CD4-positive, alpha-beta T cell treated with Interleukin-12 subunit alpha and Interleukin-12 subunit beta, for 1 hour (primary cell): ENCODE measurements at regions not wholly inside any gene's neighbourhood (a gene's known extent, or its start where the extent isn't known, plus 50 kb on each side); places are given as distances from the start of the nearest gene placed in this dataset.
"Not testable (repeated sequence)": the region's sequence is repeated elsewhere in the genome, so short reads cannot be mapped to it uniquely, and the experiment has no call there.

Experiments used
- DNase-seq: peaks from one replicate; pipeline ENCODE4 v3.0.0-alpha.2; 2020

- no peak for DNase-seq
Measured at GRCh38 chr1:233477359-233477758, 136.5 kb upstream of the KCNK1 start.

- no peak for DNase-seq
Measured at GRCh38 chr1:233478611-233479010, 135.3 kb upstream of the KCNK1 start.

- DNase-seq, result no peak
Measured at GRCh38 chr1:233479110-233479890, 134.6 kb upstream of the KCNK1 start.

DNA sequence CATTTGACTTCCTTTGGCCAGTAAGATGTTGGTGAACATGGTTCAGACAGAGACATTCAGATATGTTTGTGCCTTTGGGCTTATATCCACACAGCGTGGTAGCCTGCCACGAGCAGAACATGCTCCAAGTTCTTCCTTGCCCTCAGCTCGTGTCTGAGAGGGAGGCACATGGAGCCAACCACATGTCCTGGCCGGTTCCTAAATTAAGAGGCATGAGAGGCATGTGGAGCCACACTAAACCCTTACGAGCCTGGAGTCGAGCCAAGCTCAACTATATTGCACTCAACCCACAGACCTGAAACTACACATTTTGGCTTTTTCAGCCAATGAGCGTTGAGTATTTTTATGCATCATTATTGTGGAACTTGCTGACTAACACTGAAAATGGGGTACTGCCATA is 133.7 kb upstream of the KCNK1 start:
- DNase-seq, result no peak

GRCh38 chr1:233482388-233482787 is 131.5 kb upstream of the KCNK1 start:
- DNase-seq, result no peak

- DNase-seq, result no peak
Measured at GRCh38 chr1:233485385-233485784, 128.5 kb upstream of the KCNK1 start.

DNA sequence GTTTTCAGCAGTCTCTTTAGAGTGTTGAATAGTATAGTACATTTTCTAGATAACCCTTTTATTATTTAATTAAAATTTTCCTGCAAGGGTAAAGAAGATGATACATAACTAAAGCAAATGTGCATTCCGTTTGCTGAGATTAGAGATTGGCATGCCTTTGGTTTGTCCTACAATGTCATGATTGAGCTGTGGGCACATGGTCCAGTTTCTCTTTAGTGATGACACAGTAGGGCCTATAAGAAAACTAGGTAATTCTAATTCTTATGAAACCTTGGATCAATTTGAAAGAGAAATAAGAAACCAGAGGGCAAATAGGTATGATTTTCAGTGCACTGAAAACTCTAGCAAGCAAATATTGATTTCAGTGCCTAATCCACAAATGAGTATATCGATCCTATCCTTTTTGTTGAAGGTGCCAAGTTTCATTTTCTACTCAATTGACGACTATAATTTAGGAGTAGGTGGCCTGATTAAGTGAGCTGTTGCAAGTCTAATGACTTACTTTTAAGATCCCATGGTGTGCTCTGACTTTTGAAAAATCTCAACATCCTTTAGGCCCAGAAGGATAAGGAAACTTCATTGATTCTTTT is 128.0 kb upstream of the KCNK1 start:
- DNase-seq, result no peak

GRCh38 chr1:233487408-233487807 is 126.5 kb upstream of the KCNK1 start:
- no peak for DNase-seq

DNA sequence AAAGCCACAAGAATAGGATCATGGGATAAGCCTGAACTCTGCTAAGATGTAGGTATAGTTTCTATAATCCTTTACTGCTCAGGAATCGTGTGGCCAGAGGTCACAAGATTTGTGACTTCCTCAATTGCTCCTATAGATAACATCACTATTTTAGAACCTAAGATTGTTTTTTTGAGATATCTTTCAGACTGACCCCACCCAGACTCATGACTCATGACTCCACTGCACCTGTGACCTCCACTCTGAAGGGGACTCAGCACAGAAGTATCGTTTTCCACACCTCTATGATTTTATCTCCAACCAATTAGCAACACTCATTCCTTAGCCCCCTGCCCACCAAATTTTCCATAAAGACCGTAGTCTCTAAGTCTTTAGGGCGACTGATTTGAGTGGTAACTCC is 124.5 kb upstream of the KCNK1 start:
- no peak for DNase-seq

GRCh38 chr1:233490488-233490887 is 123.4 kb upstream of the KCNK1 start:
- DNase-seq, result no peak

- DNase-seq, result no peak
Measured at GRCh38 chr1:233491953-233492620, 121.8 kb upstream of the KCNK1 start.

DNA sequence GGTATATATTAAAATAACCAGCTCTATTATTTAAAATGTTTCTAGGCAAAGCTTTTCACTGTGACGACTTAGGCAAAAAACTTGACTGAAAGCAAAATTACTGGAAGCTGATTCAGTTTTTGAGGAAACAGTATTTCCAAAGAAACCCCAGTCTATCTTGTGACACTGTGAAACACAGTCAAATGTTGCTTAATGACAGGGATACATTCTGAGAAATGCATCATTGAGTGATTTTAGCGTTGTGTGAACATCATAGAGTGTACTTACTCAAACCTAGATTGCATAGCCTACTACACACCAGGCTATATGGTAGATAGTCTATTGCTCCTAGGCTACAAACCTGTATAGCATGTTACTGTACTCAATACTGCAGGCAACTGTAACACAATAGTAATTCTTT is 116.9 kb upstream of the KCNK1 start:
- DNase-seq, result no peak

GRCh38 chr1:233497679-233498078 is 116.2 kb upstream of the KCNK1 start:
- no peak for DNase-seq

DNA sequence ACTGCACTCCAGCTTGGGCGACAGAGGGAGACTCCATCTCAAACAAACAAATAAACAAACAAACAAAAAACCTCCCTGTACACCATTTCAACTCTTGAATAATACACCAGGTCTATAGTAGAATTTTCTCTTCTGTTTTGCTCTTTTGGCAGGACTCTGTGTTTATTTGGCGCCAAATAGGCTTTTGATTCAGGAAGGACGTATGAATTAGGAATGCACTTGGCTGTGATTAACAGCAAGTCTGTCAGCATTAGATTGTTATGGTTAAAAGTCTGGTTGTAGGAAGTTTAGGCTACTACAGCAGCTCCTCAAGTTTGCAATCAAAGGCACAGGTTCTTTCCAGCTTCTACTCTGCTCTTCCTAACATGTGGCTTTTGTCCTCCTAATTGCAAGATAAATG is 113.8 kb upstream of the KCNK1 start:
- DNase-seq, result no peak

GRCh38 chr1:233503366-233503954 is 110.4 kb upstream of the KCNK1 start:
- no peak for DNase-seq

DNA sequence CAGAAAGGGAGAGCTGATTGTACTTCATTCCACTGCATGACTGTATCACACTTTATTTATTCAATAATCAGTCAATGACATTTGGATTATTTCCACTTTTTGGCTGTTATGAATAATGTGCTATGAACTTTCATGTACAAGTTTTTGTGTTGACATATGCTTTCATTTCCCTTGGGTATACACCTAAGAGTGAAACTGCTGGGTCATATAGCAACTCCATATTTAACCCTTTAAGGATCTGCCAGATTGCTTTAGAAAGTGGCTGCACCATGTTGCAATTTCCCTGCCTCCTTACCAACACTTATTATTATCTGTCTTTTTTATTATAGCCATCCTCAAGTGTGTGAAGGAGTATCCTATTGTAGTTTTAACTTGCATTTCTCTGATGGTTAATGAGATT is 108.8 kb upstream of the KCNK1 start:
- no peak for DNase-seq

DNA sequence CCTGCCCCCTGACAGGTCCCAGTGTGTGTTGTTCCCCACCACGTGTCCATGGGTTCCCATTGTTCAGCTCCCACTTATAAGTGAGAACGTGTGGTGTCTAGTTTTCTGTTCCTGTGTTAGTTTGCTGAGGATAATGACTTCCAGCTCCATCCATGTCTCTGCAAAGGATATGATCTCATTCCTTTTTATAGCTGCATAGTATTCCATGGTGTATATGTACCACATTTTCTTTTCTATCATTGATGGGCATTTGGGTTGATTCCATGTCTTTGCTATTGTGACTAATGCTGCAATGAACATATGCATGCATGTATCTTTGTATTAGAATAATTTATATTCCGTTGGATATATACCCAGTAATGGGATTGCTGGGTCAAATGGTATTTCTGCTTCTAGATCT is 108.0 kb upstream of the KCNK1 start:
- not testable (repeated sequence) for DNase-seq

DNA sequence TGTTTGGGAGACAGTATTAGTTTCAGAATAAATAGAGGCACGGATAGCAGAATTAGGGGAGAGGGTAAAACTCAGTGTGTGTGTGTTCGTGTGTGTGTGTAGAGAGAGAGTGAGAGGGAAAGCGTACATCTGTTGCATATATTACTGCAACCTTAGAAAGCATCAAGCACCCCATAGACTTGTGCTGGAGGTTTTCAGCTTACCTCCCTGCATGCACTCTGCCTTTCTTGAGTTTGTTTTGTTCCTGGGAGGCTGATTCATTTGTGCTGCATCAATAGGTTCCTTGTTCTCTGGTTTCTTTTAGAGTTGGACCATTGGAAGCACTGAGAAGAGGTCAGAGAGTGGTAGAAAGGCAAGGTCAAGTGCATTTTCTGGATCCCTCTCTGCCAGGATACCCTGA is 104.4 kb upstream of the KCNK1 start:
- DNase-seq, result no peak

DNA sequence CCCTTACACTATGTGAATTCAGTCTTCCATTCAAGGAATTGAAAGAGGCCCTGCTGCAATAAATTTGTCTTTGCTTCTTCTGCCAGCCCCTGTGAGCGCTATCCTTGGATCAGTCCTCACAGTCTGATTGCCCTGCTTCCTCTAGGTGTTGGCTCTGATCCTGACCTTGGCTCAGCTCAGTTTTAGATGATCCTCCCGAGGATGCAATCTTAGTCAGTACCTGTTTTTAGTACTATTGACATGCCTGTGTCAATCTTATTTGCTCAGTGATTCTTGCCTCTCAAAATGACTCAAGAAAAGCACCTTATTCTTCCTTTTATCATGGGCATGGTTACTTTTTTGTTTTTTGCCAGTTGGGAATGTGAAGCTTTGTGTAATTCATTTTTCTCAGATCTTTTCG is 101.4 kb upstream of the KCNK1 start:
- DNase-seq, result no peak

DNA sequence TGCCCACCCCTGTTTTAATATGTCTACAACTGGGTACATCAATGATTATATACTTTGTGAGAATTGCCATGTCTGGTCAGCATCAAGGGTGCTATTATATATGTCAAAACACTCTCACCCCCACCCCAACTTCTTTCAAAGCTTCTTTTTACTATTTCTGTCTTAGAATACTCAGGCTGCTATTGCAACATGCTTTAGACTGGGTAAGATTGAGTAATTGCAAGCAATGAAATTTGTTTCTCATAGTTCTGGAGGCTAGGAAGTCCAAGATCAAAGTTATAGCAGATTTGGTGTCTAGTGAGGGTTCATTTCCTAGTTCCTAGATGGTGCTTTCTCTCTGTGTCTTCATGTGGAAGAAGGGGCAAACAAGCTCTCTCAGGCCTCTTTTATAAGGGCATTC is 100.5 kb upstream of the KCNK1 start:
- DNase-seq, result no peak

- no peak for DNase-seq
Measured at GRCh38 chr1:233514946-233515391, 98.9 kb upstream of the KCNK1 start.

- no peak for DNase-seq
Measured at GRCh38 chr1:233516732-233517131, 97.2 kb upstream of the KCNK1 start.

DNA sequence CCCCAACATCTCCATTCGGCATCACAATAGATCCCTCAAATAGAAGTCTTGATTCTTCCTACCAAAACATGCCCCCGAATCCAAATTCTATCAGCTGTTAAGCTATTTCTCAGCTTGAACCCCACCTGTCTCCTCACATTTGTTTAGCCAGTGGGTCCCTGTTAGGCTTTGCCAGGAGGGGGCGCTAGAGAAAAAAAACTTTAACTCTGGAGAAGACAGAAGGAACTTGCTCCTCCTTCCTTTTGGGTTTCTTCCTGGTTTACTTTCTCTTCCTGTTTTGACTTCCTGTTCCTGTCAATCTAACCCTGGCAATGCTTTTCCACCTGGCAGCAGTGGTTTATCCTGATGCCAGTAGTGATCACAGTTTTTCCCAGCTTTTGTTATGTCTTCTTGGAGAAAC is 95.6 kb upstream of the KCNK1 start:
- DNase-seq, result no peak
